ENCODE measurements at regions not wholly inside any gene's neighbourhood (a gene's known extent, or its start where the extent isn't known, plus 50 kb on each side); places are given as distances from the start of the nearest gene placed in this dataset.

DNA sequence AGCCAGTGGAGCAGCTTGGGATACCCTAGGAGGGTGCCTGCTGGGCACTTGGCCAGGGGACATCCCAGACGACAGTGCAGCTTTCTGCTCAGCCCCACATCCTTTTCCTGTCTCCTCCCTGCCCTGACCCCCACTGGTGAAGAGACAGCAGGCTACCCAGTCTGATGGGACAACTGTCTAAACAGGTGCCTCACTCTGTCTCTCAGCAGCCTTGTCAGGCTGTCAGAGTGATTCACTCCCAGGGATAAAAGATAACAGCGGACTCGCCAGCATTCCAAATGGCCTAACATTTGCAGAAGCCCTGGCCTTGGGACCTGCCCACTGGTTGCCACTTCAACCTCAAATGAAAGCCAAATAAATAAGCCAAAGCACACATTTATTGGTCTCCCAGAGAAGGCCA is 318.6 kb upstream of the PLET1 start:
- TF ChIP-seq POLR2A (IDR thresholded peaks at IDR 0.05; ENCODE audit: low read depth, low read length) (no peak), POLR2AphosphoS5 (IDR thresholded peaks at IDR 0.05; ENCODE audit: low read depth, low read length) (no peak), TAF1 (IDR thresholded peaks at IDR 0.05; ENCODE audit: low read depth, low read length) (no peak)

All from GM12891 (cell line).